KMS-11 (cell line): ENCODE measurements at regions not wholly inside any gene's neighbourhood (a gene's known extent, or its start where the extent isn't known, plus 50 kb on each side); places are given as distances from the start of the nearest gene placed in this dataset.
"Not testable (repeated sequence)": the region's sequence is repeated elsewhere in the genome, so short reads cannot be mapped to it uniquely, and the experiment has no call there.

Experiments
- H2AFZ ChIP-seq: fragments of 200-600 bp; sonication (generic); 2 replicates; pipeline ENCODE4 v1.6.1; 2016; ENCODE audit warnings: antibody characterized with exemption, mixed run types, low read depth
- H3K27ac ChIP-seq: fragments of 200-600 bp; sonication (generic); 2 replicates; pipeline ENCODE4 v1.6.1; 2016; ENCODE audit warnings: mild to moderate bottlenecking, mixed run types
- H3K27me3 ChIP-seq: fragments of 200-600 bp; sonication (generic); 2 replicates; pipeline ENCODE4 v1.6.1; 2017; ENCODE audit warnings: mild to moderate bottlenecking, low read depth, mixed run types, moderate library complexity; ENCODE audit not compliant: insufficient read depth
- H3K36me3 ChIP-seq: fragments of 200-600 bp; sonication (generic); 2 replicates; pipeline ENCODE4 v1.6.1; 2017; ENCODE audit warnings: mild to moderate bottlenecking, mixed run types; ENCODE audit not compliant: insufficient read depth
- H3K4me1 ChIP-seq: fragments of 200-600 bp; sonication (generic); 2 replicates; pipeline ENCODE4 v1.6.1; 2016; ENCODE audit warnings: mild to moderate bottlenecking, low read depth, mixed run types; ENCODE audit not compliant: poor library complexity, severe bottlenecking
- H3K4me2 ChIP-seq: fragments of 200-600 bp; sonication (generic); 2 replicates; pipeline ENCODE4 v1.7.0; 2016; ENCODE audit warnings: mild to moderate bottlenecking, mixed run types
- H3K4me3 ChIP-seq: fragments of 200-600 bp; sonication (generic); IDR thresholded peaks from 2 replicates; pipeline ENCODE4 v1.6.1; 2017; ENCODE audit warnings: low read depth, low read length, mixed read lengths; ENCODE audit not compliant: insufficient read depth
- H3K79me2 ChIP-seq: fragments of 200-600 bp; sonication (generic); 2 replicates; pipeline ENCODE4 v1.6.1; 2016; ENCODE audit warnings: low read depth, mixed run types; ENCODE audit not compliant: insufficient read depth
- H3K9ac ChIP-seq: fragments of 200-600 bp; sonication (generic); 2 replicates; pipeline ENCODE4 v1.6.1; 2016; ENCODE audit warnings: mild to moderate bottlenecking, mixed run types
- H4K20me1 ChIP-seq: fragments of 200-600 bp; sonication (generic); 2 replicates; pipeline ENCODE4 v1.6.1; 2016; ENCODE audit warnings: mild to moderate bottlenecking, mixed run types; ENCODE audit not compliant: insufficient read depth
- TF ChIP-seq, protein P1 (sequence below): fragments of 200-600 bp; sonication (generic); conservative IDR thresholded peaks from 2 replicates; pipeline ENCODE4 v1.6.1; 2017; ENCODE audit warnings: low read depth, mild to moderate bottlenecking, antibody characterized with exemption, low read length, moderate library complexity, mixed read lengths

DNA sequence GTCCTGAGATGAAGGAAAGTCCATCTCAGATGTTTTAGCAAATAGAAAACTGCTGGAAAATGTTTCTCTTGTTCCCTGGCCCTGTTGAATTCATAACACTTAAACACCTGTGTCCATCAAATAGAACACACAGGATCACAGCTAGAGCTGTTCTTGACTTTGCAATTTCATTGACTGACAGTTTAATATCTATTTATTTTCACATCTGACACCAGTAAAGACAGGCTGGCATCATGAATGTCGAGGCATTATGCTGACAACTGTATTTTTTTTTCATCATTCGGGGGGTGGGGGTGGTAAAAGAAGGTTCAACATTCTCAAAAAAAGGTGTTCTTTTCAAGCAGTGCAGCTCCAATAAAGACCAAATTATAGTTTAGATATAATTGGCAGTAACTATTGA, 591.2 kb upstream of the PTBP2 start:
- Histone ChIP-seq H2AFZ (no peak overlapping the region), H3K79me2 (no peaks in the 10 kb centered on the region), H3K36me3 (no peaks in the 10 kb centered on the region), H3K9ac (no peak overlapping the region), H3K4me2 (no peak overlapping the region), H3K27me3 (no peaks in the 10 kb centered on the region), H3K27ac (no peak overlapping the region), H3K4me3 (no peak overlapping the region), H3K4me1 (no peaks in the 10 kb centered on the region), H4K20me1 (no peaks in the 10 kb centered on the region)
- TF ChIP-seq, protein P1, sequence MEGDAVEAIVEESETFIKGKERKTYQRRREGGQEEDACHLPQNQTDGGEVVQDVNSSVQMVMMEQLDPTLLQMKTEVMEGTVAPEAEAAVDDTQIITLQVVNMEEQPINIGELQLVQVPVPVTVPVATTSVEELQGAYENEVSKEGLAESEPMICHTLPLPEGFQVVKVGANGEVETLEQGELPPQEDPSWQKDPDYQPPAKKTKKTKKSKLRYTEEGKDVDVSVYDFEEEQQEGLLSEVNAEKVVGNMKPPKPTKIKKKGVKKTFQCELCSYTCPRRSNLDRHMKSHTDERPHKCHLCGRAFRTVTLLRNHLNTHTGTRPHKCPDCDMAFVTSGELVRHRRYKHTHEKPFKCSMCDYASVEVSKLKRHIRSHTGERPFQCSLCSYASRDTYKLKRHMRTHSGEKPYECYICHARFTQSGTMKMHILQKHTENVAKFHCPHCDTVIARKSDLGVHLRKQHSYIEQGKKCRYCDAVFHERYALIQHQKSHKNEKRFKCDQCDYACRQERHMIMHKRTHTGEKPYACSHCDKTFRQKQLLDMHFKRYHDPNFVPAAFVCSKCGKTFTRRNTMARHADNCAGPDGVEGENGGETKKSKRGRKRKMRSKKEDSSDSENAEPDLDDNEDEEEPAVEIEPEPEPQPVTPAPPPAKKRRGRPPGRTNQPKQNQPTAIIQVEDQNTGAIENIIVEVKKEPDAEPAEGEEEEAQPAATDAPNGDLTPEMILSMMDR: no peak

GRCh38 chr1:96144636-96145035, 576.9 kb upstream of the PTBP2 start:
- Histone ChIP-seq H3K27ac (no peak overlapping the region), H3K36me3 (no peaks in the 10 kb centered on the region), H3K4me2 (no peak overlapping the region), H3K4me3 (no peak overlapping the region), H2AFZ (no peak overlapping the region), H3K9ac (no peak overlapping the region), H3K79me2 (no peaks in the 10 kb centered on the region), H3K27me3 (no peaks in the 10 kb centered on the region), H4K20me1 (no peaks in the 10 kb centered on the region), H3K4me1 (no peaks in the 10 kb centered on the region)
- TF ChIP-seq, protein P1: no peak

DNA sequence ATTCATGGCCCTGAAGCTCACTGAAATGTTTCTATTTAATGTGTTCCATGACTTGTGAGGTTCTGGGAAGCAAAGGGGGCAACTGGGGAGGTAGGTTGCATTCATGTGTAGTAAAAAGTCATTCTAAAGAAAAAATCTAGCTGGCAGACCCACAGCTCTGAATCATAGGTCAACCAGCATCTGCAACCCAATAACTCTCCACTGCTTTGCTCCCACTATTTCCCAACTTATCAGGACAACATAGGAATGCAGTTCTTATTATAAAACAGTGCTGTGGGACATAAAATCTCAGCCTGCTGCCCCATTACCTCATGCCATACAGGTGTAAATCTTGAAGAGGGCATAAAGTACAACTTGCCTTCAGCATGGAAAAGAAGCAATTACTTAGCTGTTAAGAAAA, 576.1 kb upstream of the PTBP2 start:
- Histone ChIP-seq H3K36me3 (no peaks in the 10 kb centered on the region), H3K79me2 (no peaks in the 10 kb centered on the region), H3K4me2 (no peak overlapping the region), H2AFZ (no peak overlapping the region), H3K27ac (no peak overlapping the region), H4K20me1 (no peaks in the 10 kb centered on the region), H3K9ac (no peak overlapping the region), H3K4me1 (no peaks in the 10 kb centered on the region), H3K4me3 (no peak overlapping the region), H3K27me3 (no peaks in the 10 kb centered on the region)
- TF ChIP-seq, protein P1: no peak

- H3K4me2 ChIP-seq, H2AFZ ChIP-seq, H3K9ac ChIP-seq, H4K20me1 ChIP-seq, H3K79me2 ChIP-seq, H3K4me1 ChIP-seq, H3K27ac ChIP-seq, H3K4me3 ChIP-seq, H3K27me3 ChIP-seq, H3K36me3 ChIP-seq: not testable (repeated sequence)
Observed at GRCh38 chr1:96152957-96153356, 568.6 kb upstream of the PTBP2 start.

DNA sequence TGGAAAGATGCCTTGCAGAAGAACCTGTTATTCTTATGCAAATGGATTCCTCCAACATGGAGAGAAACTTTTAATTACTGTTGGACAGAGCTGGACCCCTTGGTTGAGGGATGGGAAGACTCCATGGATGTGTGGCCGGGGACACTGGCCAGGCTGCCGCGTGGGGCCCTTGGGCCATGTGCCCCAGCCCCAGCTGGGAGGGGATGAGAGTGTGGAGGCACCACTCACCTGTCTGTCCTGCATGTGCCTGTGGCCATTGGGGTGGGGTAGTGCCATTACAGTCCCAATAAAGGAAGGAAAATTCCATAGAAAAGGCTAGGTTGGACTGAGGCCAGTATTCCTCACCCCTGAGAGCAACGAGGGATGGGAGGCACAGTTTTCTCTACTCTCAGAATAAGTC, 564.5 kb upstream of the PTBP2 start:
- H3K4me1 ChIP-seq: no peaks in the 10 kb centered on the region
- H3K36me3 ChIP-seq: no peaks in the 10 kb centered on the region

More for the DNA sequence above, 564.5 kb upstream of the PTBP2 start:
- no peaks in the 10 kb centered on the region for H3K79me2 ChIP-seq
- no peaks in the 10 kb centered on the region for H4K20me1 ChIP-seq
- no peak overlapping the region for H3K27ac ChIP-seq
- H2AFZ ChIP-seq: no peak overlapping the region
- TF ChIP-seq, protein P1: no peak
- H3K27me3 ChIP-seq: no peaks in the 10 kb centered on the region
- H3K4me3 ChIP-seq: no peak overlapping the region
- H3K9ac ChIP-seq: no peak overlapping the region
- H3K4me2 ChIP-seq: no peak overlapping the region
